Transverse colon (tissue), 4 donors: ENCODE measurements at regions not wholly inside any gene's neighbourhood (a gene's known extent, or its start where the extent isn't known, plus 50 kb on each side); places are given as distances from the start of the nearest gene placed in this dataset.
A peak's percentile ranks its signal among the peaks of the same experiment; 100 is the strongest.

Source experiments
- DNase-seq: peaks from one replicate; pipeline ENCODE4 v3.0.0-alpha.2; 2019
- H3K27ac ChIP-seq, 4 donors: fragments of 200-600 bp; sonication (generic); 2 replicates each; pipeline ENCODE4 v1.5.1; 2016 to 2018; ENCODE audit warnings: inconsistent platforms in 4 of 4
- H3K27me3 ChIP-seq: fragments of 200-600 bp; sonication (generic); 2 replicates; pipeline ENCODE4 v1.5.1; 2017; ENCODE audit warnings: inconsistent platforms
- H3K36me3 ChIP-seq, 4 donors: fragments of 200-600 bp; sonication (generic); 2 replicates each; pipeline ENCODE4 v1.5.1; 2017 to 2019; ENCODE audit warnings: inconsistent platforms in 4 of 4
- H3K4me1 ChIP-seq, 4 donors: fragments of 200-600 bp; sonication (generic); 2 replicates each; pipeline ENCODE4 v1.5.1; 2017 to 2020; ENCODE audit warnings: inconsistent platforms in 4 of 4
- H3K4me3 ChIP-seq, 4 donors: fragments of 200-600 bp; sonication (generic); 1 replicate in 1 of 4; 2 replicates in 3 of 4; pipeline versions ENCODE4 v1.5.1 to v1.6.1; 2017 to 2019; ENCODE audit warnings: inconsistent platforms in 4 of 4
- H3K9me3 ChIP-seq, 2 donors: fragments of 200-600 bp; sonication (generic); 2 replicates each; pipeline ENCODE4 v1.5.1; 2017 to 2019; ENCODE audit warnings: inconsistent platforms in 2 of 2
- EP300 ChIP-seq: sonication (generic); formaldehyde crosslinking; IDR thresholded peaks from one replicate; pipeline ENCODE4 v1.6.1; 2017; ENCODE audit warnings: antibody characterized with exemption, low read depth
- POLR2A ChIP-seq: fragments of 450-650 bp; IDR thresholded peaks from one replicate; pipeline ENCODE4 v1.6.1; 2016; ENCODE audit warnings: antibody characterized with exemption, mild to moderate bottlenecking, moderate library complexity
- POLR2AphosphoS5 ChIP-seq, 3 donors: sonication (generic); formaldehyde crosslinking; IDR thresholded peaks; one replicate each; pipeline ENCODE4 v1.6.1; 2016; ENCODE audit warnings: antibody characterized with exemption in 3 of 3
- WGBS, 2 donors: methylation state at CpG; one replicate each; pipeline ENCODE4 v1.1.5; 2018; ENCODE audit warnings: low coverage in 1 of 2; 5-methylcytosine and 5-hydroxymethylcytosine counted together
- in situ Hi-C, 4 donors: fragments of 200-750 bp; cut with MboI; loops; one replicate each; pipeline versions ENCODE4 v1.15.0 to v1.15.1; 2017; ENCODE audit warnings: low sequenced_read_pairs in 3 of 4, low pct_ligation_motif_present in 1 of 4, low pct_unique_long_range_greater_than_20kb in 1 of 4
- intact Hi-C: fragments of 100-400 bp; cut with DNase I; formaldehyde crosslinking; loops from one replicate; pipeline ENCODE4 v1.15.1; 2023; ENCODE audit warnings: low total_unique reads
- TF ChIP-seq, protein P1 (sequence below), 5 experiments: fragments of 200-600 bp in 3 of 5; fragments of 450-650 bp in 2 of 5; sonication (generic) in 3 of 5; IDR thresholded peaks; 1 replicate in 2 of 5; 2 replicates in 3 of 5; pipeline ENCODE4 v1.5.1; 2016 to 2017; ENCODE audit warnings: antibody characterized with exemption in 5 of 5, inconsistent platforms in 3 of 5, mild to moderate bottlenecking in 2 of 5, moderate library complexity in 1 of 5

DNA sequence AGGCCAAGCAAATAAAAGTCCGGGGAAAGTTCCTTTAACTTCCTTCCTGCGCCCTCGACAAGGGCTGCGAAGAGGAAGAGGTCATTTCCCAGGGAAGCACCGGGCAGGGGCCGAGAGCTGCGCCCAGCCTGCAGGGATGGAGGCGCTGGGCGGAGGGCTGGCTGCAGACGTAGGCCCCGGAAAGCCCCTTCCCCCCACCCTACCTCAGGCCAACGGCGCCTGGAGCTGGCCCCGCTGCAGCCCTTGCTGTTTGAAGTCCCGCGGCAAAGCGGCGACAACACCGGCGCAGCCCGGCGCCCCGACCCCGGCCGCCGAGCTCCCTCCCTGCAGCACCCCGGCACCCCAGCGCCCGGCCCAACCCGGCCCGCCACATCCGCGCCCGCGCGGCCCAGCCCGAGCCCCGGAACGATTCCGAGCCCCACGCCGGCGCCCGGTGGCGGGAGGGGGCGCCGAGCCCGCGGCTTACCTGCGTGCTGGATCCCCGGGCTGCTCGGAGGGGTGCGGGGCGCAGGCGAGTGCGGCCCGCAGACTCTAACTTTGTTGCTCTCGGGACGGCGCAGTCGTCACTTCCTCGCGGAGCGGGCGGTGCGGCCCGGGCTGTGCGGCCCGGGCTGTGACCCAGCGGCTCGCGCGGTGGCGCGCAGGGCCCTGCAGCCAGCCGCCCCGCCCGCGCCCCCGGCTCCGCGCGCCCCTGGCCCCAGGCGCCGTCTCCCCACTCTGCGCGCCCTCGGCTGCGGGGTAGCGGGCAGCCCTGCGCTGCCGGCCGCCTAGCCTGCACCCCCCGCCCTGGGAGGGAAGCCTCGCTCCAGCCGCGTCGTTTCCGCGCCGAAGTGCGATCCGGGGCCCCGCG lies 64.8 kb upstream of the PTGR2 start:
- intact Hi-C loops, result loop anchor here (5.0 kb wide), 1 partner anchor 45 kb away; no protein-coding TSS in a partner anchor
- peak overlapping the region; percentile 99 for H3K27ac ChIP-seq
- H3K27me3 ChIP-seq, result no peaks in the 10 kb centered on the region
- WGBS, 2 donors, result 0% methylated on average over 4 to 19 of the region's 105 CpGs
- no peak for TF ChIP-seq EP300
- TF ChIP-seq, protein P1, sequence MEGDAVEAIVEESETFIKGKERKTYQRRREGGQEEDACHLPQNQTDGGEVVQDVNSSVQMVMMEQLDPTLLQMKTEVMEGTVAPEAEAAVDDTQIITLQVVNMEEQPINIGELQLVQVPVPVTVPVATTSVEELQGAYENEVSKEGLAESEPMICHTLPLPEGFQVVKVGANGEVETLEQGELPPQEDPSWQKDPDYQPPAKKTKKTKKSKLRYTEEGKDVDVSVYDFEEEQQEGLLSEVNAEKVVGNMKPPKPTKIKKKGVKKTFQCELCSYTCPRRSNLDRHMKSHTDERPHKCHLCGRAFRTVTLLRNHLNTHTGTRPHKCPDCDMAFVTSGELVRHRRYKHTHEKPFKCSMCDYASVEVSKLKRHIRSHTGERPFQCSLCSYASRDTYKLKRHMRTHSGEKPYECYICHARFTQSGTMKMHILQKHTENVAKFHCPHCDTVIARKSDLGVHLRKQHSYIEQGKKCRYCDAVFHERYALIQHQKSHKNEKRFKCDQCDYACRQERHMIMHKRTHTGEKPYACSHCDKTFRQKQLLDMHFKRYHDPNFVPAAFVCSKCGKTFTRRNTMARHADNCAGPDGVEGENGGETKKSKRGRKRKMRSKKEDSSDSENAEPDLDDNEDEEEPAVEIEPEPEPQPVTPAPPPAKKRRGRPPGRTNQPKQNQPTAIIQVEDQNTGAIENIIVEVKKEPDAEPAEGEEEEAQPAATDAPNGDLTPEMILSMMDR (IDR thresholded peaks at IDR 0.05), result no peak
- TF ChIP-seq POLR2AphosphoS5 (IDR thresholded peaks at IDR 0.05), result peak; percentile 47 to 86 (median 78)
- TF ChIP-seq POLR2A, result peak; percentile 55
- H3K4me1 ChIP-seq, result peaks cover 55 to 79% (median 69%) of the 10 kb centered on the region in 4 donors
- DNase-seq, result peak; percentile 76
- no peaks in the 10 kb centered on the region for H3K36me3 ChIP-seq
- peak overlapping the region; percentile 60 to 89 (median 76) for H3K4me3 ChIP-seq
- no peaks in the 10 kb centered on the region for H3K9me3 ChIP-seq
- in situ Hi-C loops, result no loop called here

DNA sequence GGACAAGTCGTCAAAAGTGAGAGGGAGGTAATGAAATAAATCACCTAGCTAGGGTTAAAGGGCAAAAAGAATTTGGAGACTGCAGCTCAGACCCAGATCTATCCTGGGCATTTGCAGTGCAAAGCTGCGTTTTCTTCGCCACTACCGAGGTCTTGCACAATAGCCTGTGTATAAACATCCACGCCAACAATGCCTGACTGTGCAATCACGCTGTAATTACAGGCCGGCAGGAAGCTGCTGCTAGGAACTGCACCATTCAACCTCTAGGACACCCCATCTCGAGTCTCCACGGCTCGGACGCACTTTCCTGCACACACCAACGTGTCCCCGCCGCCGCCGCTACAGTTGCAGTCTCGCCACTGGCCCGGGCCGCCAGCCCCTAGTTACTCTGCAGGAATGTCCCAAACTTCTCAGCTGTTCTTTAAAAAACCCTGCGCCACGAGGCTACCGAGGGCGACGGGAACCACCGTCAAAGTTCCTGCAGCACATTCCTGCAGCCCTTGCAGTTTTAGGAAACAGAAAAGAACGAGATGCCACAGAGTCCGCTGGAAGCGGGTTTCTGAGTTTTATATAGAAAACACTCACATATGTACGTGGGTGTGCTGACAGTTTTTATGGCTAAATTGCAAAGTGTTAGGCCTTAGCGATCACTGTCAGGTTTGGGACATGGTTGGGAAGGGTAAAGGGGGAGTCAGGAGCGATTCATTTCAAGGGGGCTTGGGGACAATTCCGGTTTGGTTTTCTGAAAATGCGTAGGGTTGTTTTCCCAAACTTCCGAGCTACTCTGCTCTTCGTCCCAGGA lies 65.6 kb upstream of the PTGR2 start:
- Histone ChIP-seq H3K27me3 (no peaks in the 10 kb centered on the region), H3K27ac (peak overlapping the region; percentile 99), H3K4me1 (peaks cover 54 to 79% (median 66%) of the 10 kb centered on the region in 4 donors), H3K36me3 (no peaks in the 10 kb centered on the region), H3K9me3 (no peaks in the 10 kb centered on the region), H3K4me3 (peak overlapping the region; percentile 41 to 89 (median 76))
- peak; percentile 94 for TF ChIP-seq POLR2A
- TF ChIP-seq EP300, result peak; percentile 46
- peak; percentile 88 to 97 (median 95) for TF ChIP-seq POLR2AphosphoS5 (IDR thresholded peaks at IDR 0.05)
- TF ChIP-seq, protein P1 (IDR thresholded peaks at IDR 0.05), result peak; percentile 28 to 89 (median 37)
- intact Hi-C loops (loop anchor here (1.0 to 5.0 kb wide), 2 partner anchors 27 to 44 kb away; no protein-coding TSS in a partner anchor), in situ Hi-C loops (no loop called here)
- peak; percentile 89 for DNase-seq
- 0% methylated on average over 35 of the region's 35 CpGs; no CpG with 5 or more reads in 1 of the 2 donors for WGBS, 2 donors

DNA sequence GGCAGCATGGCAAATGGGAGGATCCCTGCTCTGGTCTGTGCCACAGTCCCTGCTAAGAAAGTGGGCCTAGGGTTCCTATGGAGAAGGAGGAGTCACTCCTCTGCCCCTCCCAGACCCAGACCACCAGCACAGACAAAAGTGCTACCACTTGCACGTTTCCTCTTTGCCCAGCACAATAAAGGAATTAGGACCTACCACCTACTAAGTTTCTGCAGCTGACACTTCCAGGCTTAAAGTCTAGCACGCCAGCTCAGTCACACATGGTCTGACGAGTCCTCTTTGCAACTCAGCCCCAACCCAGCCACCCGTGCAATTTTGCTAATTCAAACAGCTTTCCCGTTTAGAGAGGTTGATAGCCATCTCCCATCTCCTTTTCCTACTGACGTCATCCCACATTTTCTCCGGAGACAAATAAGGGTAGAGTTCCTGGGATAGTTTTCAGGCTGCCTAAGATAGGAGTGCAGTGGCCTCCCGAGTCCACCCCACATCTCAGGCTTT lies 66.2 kb upstream of the PTGR2 start:
- Histone ChIP-seq H3K4me3 (peak overlapping the region; percentile 12 to 89 (median 76)), H3K27me3 (no peaks in the 10 kb centered on the region), H3K36me3 (no peaks in the 10 kb centered on the region), H3K27ac (peak overlapping the region; percentile 99), H3K9me3 (no peaks in the 10 kb centered on the region), H3K4me1 (peaks cover 49 to 73% (median 59%) of the 10 kb centered on the region in 4 donors)
- 5% methylated on average over 4 to 8 of the region's 8 CpGs for WGBS, 2 donors
- DNase-seq, result peak; percentile 49
- in situ Hi-C loops, result no loop called here
- intact Hi-C loops, result loop anchor here (1.0 to 5.0 kb wide), 2 partner anchors 26 to 43 kb away; no protein-coding TSS in a partner anchor
- no peak for TF ChIP-seq POLR2A
- no peak for TF ChIP-seq POLR2AphosphoS5 (IDR thresholded peaks at IDR 0.05)
- TF ChIP-seq, protein P1 (IDR thresholded peaks at IDR 0.05), result no peak
- TF ChIP-seq EP300, result no peak

DNA sequence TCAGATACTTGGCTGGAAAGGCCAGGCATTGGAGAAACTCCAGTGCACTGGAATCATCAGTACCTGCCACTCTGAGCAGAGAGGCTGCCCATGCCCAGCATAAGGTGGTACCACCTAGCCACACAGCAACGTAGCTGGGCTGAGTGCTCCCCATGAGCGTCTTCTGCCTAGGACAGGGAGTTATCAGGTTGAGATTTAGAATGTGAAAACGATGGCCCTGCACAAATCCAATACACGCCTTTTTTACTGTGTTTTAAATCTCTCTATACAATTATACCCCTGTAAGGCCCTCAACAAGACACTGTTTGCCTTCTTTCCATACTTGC lies 66.7 kb upstream of the PTGR2 start:
- Histone ChIP-seq H3K27ac (peak overlapping the region; percentile 99), H3K4me1 (peaks cover 49 to 70% (median 58%) of the 10 kb centered on the region in 4 donors), H3K9me3 (no peaks in the 10 kb centered on the region), H3K36me3 (no peaks in the 10 kb centered on the region), H3K4me3 (peak overlapping the region in 2 of 4 donors; percentile 74 to 77), H3K27me3 (no peaks in the 10 kb centered on the region)
- TF ChIP-seq, protein P1 (IDR thresholded peaks at IDR 0.05), result no peak
- TF ChIP-seq EP300 (no peak), POLR2A (no peak), POLR2AphosphoS5 (IDR thresholded peaks at IDR 0.05) (no peak)
- WGBS, 2 donors, result 35 to 40% methylated on average over 3 to 4 of the region's 4 CpGs
- DNase-seq, result no peak
- in situ Hi-C loops (no loop called here), intact Hi-C loops (loop anchor here (1.0 to 5.0 kb wide), 2 partner anchors 26 to 43 kb away; no protein-coding TSS in a partner anchor)
